ENCODE measurements at regions not wholly inside any gene's neighbourhood (a gene's known extent, or its start where the extent isn't known, plus 50 kb on each side); places are given as distances from the start of the nearest gene placed in this dataset.
A peak's percentile ranks its signal among the peaks of the same experiment; 100 is the strongest.

GRCh38 chr15:39486621-39487457 is 94.0 kb upstream of the THBS1 start:
- no peaks in the 10 kb centered on the region for H3K9me3 ChIP-seq
- H3K27ac ChIP-seq: peak overlapping the region in 1 of 2 donors; percentile 3
- no peaks in the 10 kb centered on the region for H3K27me3 ChIP-seq
- intact Hi-C loops (cut with DNase I; ENCODE audit: low total_unique reads): no loop called here
- no peak overlapping the region for H3K4me3 ChIP-seq
- no peaks in the 10 kb centered on the region for H3K36me3 ChIP-seq
- TF ChIP-seq CTCF (IDR thresholded peaks at IDR 0.05): no peak
- DNase-seq: no peak
- peaks cover 0 to 36% (median 4%) of the 10 kb centered on the region in 4 donors for H3K4me1 ChIP-seq

GRCh38 chr15:39487458-39487735 is 93.5 kb upstream of the THBS1 start:
- Histone ChIP-seq H3K9me3 (no peaks in the 10 kb centered on the region), H3K36me3 (no peaks in the 10 kb centered on the region), H3K4me3 (no peak overlapping the region), H3K27ac (peak overlapping the region in 1 of 2 donors; percentile 3), H3K4me1 (peaks cover 0 to 42% (median 7%) of the 10 kb centered on the region in 4 donors), H3K27me3 (no peaks in the 10 kb centered on the region)
- no peak for TF ChIP-seq CTCF (IDR thresholded peaks at IDR 0.05)
- no peak for DNase-seq
- intact Hi-C loops (cut with DNase I; ENCODE audit: low total_unique reads): no loop called here

- no peak for DNase-seq
- H3K36me3 ChIP-seq: no peaks in the 10 kb centered on the region
- TF ChIP-seq CTCF (IDR thresholded peaks at IDR 0.05): no peak
- H3K27ac ChIP-seq: peak overlapping the region; percentile 11 to 36
- H3K4me3 ChIP-seq: no peak overlapping the region
- H3K27me3 ChIP-seq: no peaks in the 10 kb centered on the region
- H3K4me1 ChIP-seq: peaks cover 0 to 53% (median 7%) of the 10 kb centered on the region in 4 donors
- H3K9me3 ChIP-seq: no peaks in the 10 kb centered on the region
- intact Hi-C loops (cut with DNase I; ENCODE audit: low total_unique reads): no loop called here
Measured at GRCh38 chr15:39488516-39488915, 92.4 kb upstream of the THBS1 start.

- H3K9me3 ChIP-seq: no peaks in the 10 kb centered on the region
- no peak for TF ChIP-seq CTCF (IDR thresholded peaks at IDR 0.05)
- no peak overlapping the region for H3K4me3 ChIP-seq
- H3K4me1 ChIP-seq: peaks cover 0 to 55% (median 7%) of the 10 kb centered on the region in 4 donors
- no peaks in the 10 kb centered on the region for H3K27me3 ChIP-seq
- no peak for DNase-seq
- intact Hi-C loops (cut with DNase I; ENCODE audit: low total_unique reads): no loop called here
- no peaks in the 10 kb centered on the region for H3K36me3 ChIP-seq
- H3K27ac ChIP-seq: peak overlapping the region in 1 of 2 donors; percentile 36
Measured at GRCh38 chr15:39488961-39489360, 91.9 kb upstream of the THBS1 start.

GRCh38 chr15:39491115-39491885 is 89.6 kb upstream of the THBS1 start:
- Histone ChIP-seq H3K9me3 (no peaks in the 10 kb centered on the region), H3K4me1 (peaks cover 0 to 64% (median 13%) of the 10 kb centered on the region in 4 donors), H3K36me3 (no peaks in the 10 kb centered on the region), H3K4me3 (no peak overlapping the region), H3K27me3 (no peaks in the 10 kb centered on the region), H3K27ac (peak overlapping the region; percentile 74 to 77)
- DNase-seq: no peak
- TF ChIP-seq CTCF (IDR thresholded peaks at IDR 0.05): no peak
- intact Hi-C loops (cut with DNase I; ENCODE audit: low total_unique reads): no loop called here
